Caco-2 (cell line): ENCODE measurements at regions not wholly inside any gene's neighbourhood (a gene's known extent, or its start where the extent isn't known, plus 50 kb on each side); places are given as distances from the start of the nearest gene placed in this dataset.

Experiments
- BruUV-seq: library from RNA; stranded (reverse); fragments of 400-500 nt; replicated peaks from 2 replicates; lab custom pipeline; 2021; lab: Mats Ljungman, UMichigan
- CTCF ChIA-PET: fragments of 300-600 bp; sonication (Branson Sonifier 250); formaldehyde crosslinking; loops from one replicate; lab custom pipeline; 2022; ENCODE audit warnings: antibody characterized with exemption; lab: Charles Lee
- POLR2A ChIA-PET: fragments of 300-600 bp; sonication (Branson Sonifier 250); formaldehyde crosslinking; loops from one replicate; lab custom pipeline; 2022; ENCODE audit warnings: antibody characterized with exemption; lab: Charles Lee
- DNase-seq, 2 experiments: peaks; one replicate each; pipeline versions ENCODE4 v3.0.0 to v3.0.0-alpha.2; 2020 to 2022
- H3K27me3 ChIP-seq: replicated peaks from 2 replicates; pipeline ENCODE4 v1.6.0; 2011; ENCODE audit warnings: low read length; ENCODE audit not compliant: control insufficient read depth, insufficient read depth
- H3K36me3 ChIP-seq: 2 replicates; pipeline ENCODE4 v1.5.1; 2011; ENCODE audit warnings: low read length; ENCODE audit not compliant: control insufficient read depth, insufficient read depth
- H3K4me1 ChIP-seq: fragments of 250-450 bp; sonication (Bioruptor Pico); 2 replicates; pipeline ENCODE4 v1.5.1; 2020; ENCODE audit warnings: mild to moderate bottlenecking
- H3K4me3 ChIP-seq: 2 replicates; pipeline ENCODE4 v1.5.1; 2011; ENCODE audit warnings: low read depth, mild to moderate bottlenecking, control low read depth, low read length
- H3K9me3 ChIP-seq: fragments of 250-450 bp; sonication (Bioruptor Pico); 2 replicates; pipeline ENCODE4 v1.5.1; 2020; ENCODE audit warnings: mild to moderate bottlenecking, moderate library complexity
- H3K27ac Mint-ChIP-seq: one replicate; pipeline ENCODE4 v1.8.0; 2022; ENCODE audit warnings: mixed read lengths; ENCODE audit not compliant: unreplicated experiment
- H3K27me3 Mint-ChIP-seq: one replicate; pipeline ENCODE4 v1.8.0; 2022; ENCODE audit warnings: mixed read lengths; ENCODE audit not compliant: insufficient read depth, unreplicated experiment
- H3K36me3 Mint-ChIP-seq: one replicate; pipeline ENCODE4 v1.8.0; 2022; ENCODE audit warnings: mild to moderate bottlenecking, mixed read lengths; ENCODE audit not compliant: insufficient read depth, unreplicated experiment
- H3K4me1 Mint-ChIP-seq: one replicate; pipeline ENCODE4 v1.8.0; 2022; ENCODE audit warnings: low read depth, mixed read lengths; ENCODE audit not compliant: unreplicated experiment
- H3K4me3 Mint-ChIP-seq: one replicate; pipeline ENCODE4 v1.8.0; 2022; ENCODE audit warnings: mild to moderate bottlenecking, moderate library complexity, mixed read lengths; ENCODE audit not compliant: unreplicated experiment
- H3K9me3 Mint-ChIP-seq: one replicate; pipeline ENCODE4 v1.8.0; 2022; ENCODE audit warnings: mixed read lengths; ENCODE audit not compliant: unreplicated experiment
- CTCF ChIP-seq, 2 experiments: fragments of 200-600 bp in 1 of 2; IDR thresholded peaks; 1 replicate in 1 of 2; 2 replicates in 1 of 2; pipeline versions ENCODE4 v1.5.1 to v1.8.0; 2011 to 2022; ENCODE audit warnings: antibody characterized with exemption in 1 of 2, control low read depth in 1 of 2, inconsistent platforms in 1 of 2, low read depth in 1 of 2, low read length in 1 of 2, mild to moderate bottlenecking in 1 of 2, moderate library complexity in 1 of 2; ENCODE audit not compliant: insufficient read depth in 1 of 2, severe bottlenecking in 1 of 2, unreplicated experiment in 1 of 2
- intact Hi-C: fragments of 100-400 bp; cut with micrococcal nuclease; formaldehyde crosslinking; loops from one replicate; pipeline ENCODE4 v1.10.0; 2022; ENCODE audit not compliant: unreplicated experiment

GRCh38 chr20:40746251-40746650 is 57.2 kb upstream of the MAFB start:
- Histone ChIP-seq H3K9me3 (no peaks in the 10 kb centered on the region; the same call in 1 of the 2 replicates), H3K4me1 (no peaks in the 10 kb centered on the region), H3K4me3 (no peak overlapping the region), H3K36me3 (no peaks in the 10 kb centered on the region), H3K27me3 (no peaks in the 10 kb centered on the region; the same call in none of the 2 replicates)
- BruUV-seq, result no TSS peak
- H3K36me3 Mint-ChIP-seq, result no peaks in the 10 kb centered on the region
- peaks cover 45% of the 10 kb centered on the region for H3K27me3 Mint-ChIP-seq
- H3K4me1 Mint-ChIP-seq, result no peaks in the 10 kb centered on the region
- H3K4me3 Mint-ChIP-seq, result no peak overlapping the region
- no peak for DNase-seq
- no peak for TF ChIP-seq CTCF (IDR thresholded peaks at IDR 0.05; ENCODE audit: insufficient read depth in 1 of 2, low read depth in 1 of 2, low read length in 1 of 2, severe bottlenecking in 1 of 2, unreplicated experiment in 1 of 2)
- intact Hi-C loops, result no loop called here
- ChIA-PET POLR2A (no interaction called here), CTCF (interaction anchor here (0.8 kb wide), 1 partner anchor 216 kb away, joined by 4 read pairs; no protein-coding TSS in a partner anchor)
- H3K27ac Mint-ChIP-seq, result no peak overlapping the region
- H3K9me3 Mint-ChIP-seq, result no peaks in the 10 kb centered on the region

- Histone ChIP-seq H3K4me1 (no peaks in the 10 kb centered on the region), H3K4me3 (no peak overlapping the region), H3K27me3 (no peaks in the 10 kb centered on the region; the same call in none of the 2 replicates), H3K9me3 (no peaks in the 10 kb centered on the region; the same call in 1 of the 2 replicates), H3K36me3 (no peaks in the 10 kb centered on the region)
- ChIA-PET POLR2A (no interaction called here), CTCF (no interaction called here)
- Mint-ChIP-seq H3K4me3 (no peak overlapping the region), H3K36me3 (no peaks in the 10 kb centered on the region), H3K4me1 (no peaks in the 10 kb centered on the region), H3K27me3 (peaks cover 43% of the 10 kb centered on the region), H3K27ac (no peak overlapping the region), H3K9me3 (no peaks in the 10 kb centered on the region)
- TF ChIP-seq CTCF (IDR thresholded peaks at IDR 0.05; ENCODE audit: insufficient read depth in 1 of 2, low read depth in 1 of 2, low read length in 1 of 2, severe bottlenecking in 1 of 2, unreplicated experiment in 1 of 2), result no peak
- intact Hi-C loops, result no loop called here
- BruUV-seq, result no TSS peak
- peak in 1 of 2 experiments; percentile 25 for DNase-seq
Measured at GRCh38 chr20:40748182-40748581, 59.1 kb upstream of the MAFB start.

- intact Hi-C loops, result no loop called here
- Histone ChIP-seq H3K9me3 (no peaks in the 10 kb centered on the region; the same call in 1 of the 2 replicates), H3K4me1 (no peaks in the 10 kb centered on the region), H3K27me3 (no peaks in the 10 kb centered on the region; the same call in none of the 2 replicates), H3K36me3 (no peaks in the 10 kb centered on the region), H3K4me3 (no peak overlapping the region)
- Mint-ChIP-seq H3K27ac (no peak overlapping the region), H3K4me3 (no peak overlapping the region), H3K9me3 (no peaks in the 10 kb centered on the region), H3K36me3 (no peaks in the 10 kb centered on the region), H3K4me1 (no peaks in the 10 kb centered on the region), H3K27me3 (peaks cover 40% of the 10 kb centered on the region)
- no TSS peak for BruUV-seq
- POLR2A ChIA-PET, result interaction anchor here (1.1 kb wide), 1 partner anchor 68 kb away, joined by 3 read pairs; no protein-coding TSS in a partner anchor
- CTCF ChIA-PET, result no interaction called here
- peak in 1 of 2 experiments; percentile 22 for DNase-seq
- TF ChIP-seq CTCF (IDR thresholded peaks at IDR 0.05; ENCODE audit: insufficient read depth in 1 of 2, low read depth in 1 of 2, low read length in 1 of 2, severe bottlenecking in 1 of 2, unreplicated experiment in 1 of 2), result no peak
Measured at GRCh38 chr20:40749985-40750506, 61.0 kb upstream of the MAFB start.
